DMS 273 (cell line): ENCODE measurements at regions not wholly inside any gene's neighbourhood (a gene's known extent, or its start where the extent isn't known, plus 50 kb on each side); places are given as distances from the start of the nearest gene placed in this dataset.
"Not testable (repeated sequence)": the region's sequence is repeated elsewhere in the genome, so short reads cannot be mapped to it uniquely, and the experiment has no call there.

Source experiments
- DNase-seq: peaks from one replicate; lab custom pipeline; 2025; ENCODE audit not compliant: unreplicated experiment; lab: John Stamatoyannopoulos, UW

DNA sequence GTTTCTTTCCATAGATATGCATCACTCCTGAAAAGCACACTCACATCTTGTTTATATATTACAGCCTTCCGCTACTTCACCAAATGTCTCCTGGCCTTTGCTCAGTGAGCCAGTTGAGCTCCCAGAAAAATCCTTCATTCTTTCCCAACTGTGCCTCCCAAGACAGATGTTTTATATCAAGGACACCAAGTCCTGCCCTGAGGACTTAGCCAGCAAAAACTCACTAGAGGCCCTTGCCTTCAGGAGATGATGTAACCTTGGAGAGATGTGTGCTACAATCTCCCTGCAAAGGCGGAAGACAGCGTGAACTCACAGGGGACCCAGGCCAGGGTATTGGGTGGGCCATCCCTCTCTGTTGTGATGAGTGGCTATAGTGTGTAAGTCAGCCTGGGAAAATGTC lies 86.1 kb upstream of the CTAGE1 start:
- DNase-seq = no peak

DNA sequence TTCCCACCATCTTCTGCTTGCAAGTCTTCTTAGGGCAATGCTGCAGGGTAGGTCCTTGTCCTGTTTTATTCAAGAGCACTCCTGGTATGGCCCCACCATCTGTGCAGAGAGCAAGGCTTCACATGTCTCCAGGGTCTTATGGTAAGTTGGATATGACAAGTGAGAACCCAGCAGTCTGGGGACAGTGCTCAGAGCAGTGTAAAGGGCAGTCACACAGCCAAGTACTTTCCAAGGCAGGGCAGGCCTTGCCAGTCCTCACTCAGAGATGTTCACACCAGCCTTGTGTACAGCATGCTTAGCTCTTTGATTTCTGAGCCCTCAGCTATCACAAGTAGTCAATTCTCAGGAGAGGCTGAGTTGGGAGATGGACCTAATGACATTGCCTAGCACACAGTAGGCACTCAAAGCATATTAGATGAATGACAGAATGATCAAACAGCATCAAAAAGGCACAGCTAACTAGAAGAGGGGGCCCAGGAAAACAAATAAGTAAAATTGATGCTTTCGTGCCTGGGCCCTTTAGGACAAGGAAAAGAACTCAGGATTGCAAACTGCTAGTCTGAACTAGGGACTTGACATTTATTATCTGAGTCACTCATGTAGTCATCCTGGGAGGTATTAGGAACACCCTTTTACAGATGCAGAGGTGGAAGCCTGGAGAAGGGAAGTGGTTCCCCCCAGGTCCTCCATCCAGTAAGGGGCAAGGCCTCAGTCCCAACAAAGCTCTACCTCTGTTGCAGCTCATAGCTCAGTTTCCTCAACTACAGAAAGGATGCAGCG lies 86.7 kb upstream of the CTAGE1 start:
- no peak for DNase-seq

DNA sequence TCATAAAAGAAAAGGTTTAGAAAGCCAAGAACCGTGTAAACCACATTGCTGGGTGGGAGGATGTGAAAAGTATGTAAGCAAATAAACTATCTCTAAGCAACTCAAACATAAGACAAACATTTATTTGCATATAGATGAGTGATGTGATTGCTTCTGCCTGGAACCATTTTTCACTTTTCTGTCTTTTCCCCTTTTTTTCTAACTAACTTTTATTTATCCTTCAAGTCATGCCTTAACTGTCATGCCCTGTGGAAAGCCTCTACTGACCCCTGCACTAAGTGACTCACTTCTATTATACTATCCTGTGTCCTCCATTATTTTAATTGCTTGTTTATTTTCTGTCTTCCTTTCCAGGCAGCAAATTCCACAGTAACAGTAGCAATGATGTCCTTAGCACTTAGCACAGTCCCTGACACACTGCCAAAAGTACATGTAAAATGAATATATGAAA lies 87.5 kb upstream of the CTAGE1 start:
- no peak for DNase-seq

DNA sequence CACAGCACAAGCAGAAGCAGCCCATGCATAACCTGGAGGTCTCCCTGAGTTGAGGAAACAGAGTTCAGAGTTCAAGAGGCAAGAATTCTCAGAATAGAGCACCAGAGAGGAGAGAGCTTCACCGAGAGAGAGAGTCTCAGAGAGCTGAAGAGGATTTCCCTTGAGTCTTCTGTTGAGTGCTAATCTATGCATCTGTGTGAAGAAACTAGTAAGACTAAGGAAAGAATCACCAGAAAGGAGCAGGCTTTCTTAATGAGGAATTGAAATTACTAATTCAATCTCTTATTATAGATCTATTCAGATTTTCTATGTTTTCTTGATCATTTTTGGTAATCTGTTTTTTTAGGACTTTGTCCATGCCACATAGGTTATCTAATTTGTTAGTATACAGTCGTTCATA lies 89.3 kb upstream of the CTAGE1 start:
- no peak for DNase-seq

DNA sequence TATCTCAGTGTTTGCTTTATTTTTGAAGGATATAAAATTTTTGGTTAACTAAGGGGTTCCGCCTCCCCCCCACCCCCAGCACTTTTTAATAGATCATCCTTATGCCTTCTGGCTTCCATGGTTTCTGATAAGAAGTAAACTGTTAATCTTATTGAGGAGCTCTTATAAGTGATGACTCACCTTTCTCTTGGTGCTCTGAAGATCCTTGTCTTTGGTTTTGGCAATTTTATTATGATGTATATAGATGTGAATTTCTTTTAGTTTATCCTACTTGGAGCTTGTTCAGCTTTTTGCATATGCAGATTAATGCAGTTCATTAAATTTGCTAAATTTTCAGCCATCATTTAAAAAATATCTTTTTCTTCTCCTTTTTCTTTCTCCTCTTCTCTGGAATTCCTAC lies 91.7 kb upstream of the CTAGE1 start:
- DNase-seq = no peak

DNA sequence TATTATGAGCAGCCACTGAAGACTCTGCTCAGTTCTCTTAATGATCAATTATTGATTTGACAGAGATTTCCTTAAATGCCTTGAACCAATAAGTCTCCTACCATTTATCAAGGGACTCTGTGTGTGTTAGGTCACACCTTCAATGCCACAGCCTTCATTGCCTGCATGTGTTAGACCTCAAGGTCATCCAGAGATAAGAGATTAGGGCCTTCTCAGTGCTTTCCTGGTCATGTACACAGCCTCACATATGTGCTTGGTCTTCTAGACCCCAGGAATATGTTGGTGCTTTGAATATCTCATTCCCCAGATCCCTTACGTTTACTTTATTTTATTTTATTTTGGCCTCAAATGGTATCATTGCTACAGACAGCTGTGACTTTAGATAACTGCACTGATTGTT lies 93.0 kb upstream of the CTAGE1 start:
- DNase-seq = no peak

DNA sequence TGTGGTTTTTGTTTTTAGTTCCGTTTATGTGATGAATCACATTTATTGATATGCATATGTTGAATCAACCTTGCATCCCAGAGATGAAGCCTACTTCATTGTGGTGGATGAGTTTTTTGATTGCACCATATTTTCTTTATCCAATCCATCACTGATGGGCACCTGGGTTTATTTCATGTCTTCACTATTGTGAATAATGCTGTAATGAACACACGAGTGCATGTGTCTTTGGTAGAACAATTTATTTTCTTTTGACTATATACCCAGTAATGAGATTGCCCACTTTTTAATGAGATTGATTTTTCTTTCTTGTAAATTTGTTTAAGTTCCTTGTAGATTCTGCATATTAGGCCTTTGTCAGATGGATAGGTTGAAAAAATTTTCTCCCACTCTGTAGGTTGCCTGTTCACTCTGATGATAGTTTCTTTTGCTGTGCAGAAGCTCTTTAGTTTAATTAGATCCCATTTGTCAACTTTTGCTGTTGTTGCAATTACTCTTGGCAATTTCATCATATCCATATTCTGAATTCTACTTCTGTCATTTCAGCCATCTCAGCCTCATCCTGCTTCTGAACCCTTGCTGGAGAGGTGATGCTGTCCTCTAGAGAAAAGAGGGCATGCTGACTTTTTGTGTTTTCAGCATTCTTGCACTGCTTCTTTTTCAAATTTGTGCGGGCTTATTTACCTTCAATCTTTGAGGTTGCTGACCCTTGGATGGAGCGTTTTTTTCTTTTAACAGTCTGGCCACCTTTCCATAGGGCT lies 96.2 kb upstream of the CTAGE1 start:
- DNase-seq = no peak

DNA sequence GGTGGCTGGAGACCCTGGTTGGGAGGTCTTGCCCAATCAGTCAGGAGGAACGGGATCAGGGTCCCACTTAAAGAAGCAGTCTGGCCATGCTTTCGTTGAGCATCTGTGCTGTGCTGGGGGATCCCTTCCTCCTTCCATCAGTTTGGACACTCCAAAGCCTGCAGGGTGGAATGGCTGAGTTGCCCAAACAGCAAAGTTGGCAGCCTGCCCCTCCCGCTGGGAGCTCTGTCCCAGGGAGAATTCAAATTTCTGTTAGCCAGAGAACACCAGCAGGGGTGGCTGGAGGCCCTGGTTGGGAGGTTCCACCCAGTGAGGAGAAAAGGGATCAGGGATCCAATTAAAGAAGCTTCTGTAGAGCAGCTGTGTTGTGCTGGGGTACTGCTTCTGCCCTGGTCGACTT lies 96.9 kb upstream of the CTAGE1 start:
- no peak for DNase-seq

DNA sequence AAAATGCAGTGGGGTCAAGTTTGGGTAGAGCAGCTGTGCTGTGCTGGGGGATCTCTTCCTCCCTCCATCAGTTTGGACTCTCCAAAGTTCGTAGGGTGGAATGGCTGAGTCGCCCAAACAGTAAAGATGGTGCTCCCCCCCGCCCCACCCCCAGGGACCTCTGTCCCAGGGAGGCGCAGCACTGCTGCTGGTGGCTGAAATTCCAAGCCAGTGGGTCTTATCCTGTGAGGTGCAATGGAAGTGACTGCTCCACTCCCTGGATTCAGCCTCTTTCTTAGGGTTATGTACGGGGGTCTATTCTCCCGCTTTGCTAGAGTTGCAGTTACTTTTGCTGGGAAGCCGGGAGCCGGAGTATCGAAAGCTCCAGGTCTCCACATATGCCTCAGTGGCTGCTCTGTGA lies 97.5 kb upstream of the CTAGE1 start:
- no peak for DNase-seq

DNA sequence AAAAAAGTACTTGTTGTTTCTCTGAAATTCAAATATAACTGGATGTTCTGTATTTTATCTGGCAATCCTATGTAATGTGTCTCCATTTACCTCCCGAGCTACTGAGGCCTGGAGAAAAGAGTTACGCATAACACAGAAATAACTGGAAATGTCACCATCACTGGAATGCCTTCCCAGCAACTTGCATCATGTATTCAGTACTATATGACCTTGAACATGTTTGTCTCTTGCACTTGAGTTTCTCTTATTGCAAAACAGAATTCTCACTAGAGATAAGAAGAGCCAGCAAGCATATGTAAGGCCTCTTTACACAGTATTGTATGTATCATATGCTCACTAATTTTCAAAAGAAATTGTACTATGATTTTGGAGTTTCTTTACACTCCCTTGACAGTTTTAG lies 99.6 kb upstream of the CTAGE1 start:
- DNase-seq = no peak

DNA sequence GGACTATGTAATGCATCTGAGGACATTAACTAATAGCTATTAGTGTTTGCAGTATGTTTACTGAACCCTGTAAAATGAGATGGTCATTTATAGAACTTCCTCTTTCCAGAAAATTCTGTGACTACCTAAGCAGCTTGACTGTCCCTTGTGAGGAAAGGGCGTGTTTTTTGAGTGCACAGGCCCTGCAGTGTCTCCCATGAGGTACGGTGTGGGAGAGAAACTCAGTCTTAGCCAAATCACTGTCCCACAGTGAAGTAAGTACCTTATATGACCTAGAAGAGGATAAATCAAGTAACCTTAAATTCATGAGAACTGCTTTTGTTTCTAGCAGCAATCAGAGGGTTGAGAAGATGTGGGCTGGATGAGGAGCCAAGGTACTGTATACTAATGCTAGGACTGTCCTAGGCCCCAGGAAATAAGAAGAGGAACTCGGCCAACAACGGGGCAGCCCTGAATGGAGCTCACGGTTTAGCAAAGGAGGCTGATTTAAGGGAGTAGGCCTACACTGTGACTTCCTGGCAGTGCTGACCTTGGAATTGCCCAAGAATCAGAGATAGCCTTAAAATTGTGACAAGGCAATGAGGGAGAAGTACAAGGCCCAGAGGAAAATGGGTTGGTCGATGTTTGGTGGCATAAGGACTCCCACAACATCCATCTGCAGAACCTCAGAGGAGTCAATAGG lies 103.5 kb upstream of the CTAGE1 start:
- DNase-seq = no peak

DNA sequence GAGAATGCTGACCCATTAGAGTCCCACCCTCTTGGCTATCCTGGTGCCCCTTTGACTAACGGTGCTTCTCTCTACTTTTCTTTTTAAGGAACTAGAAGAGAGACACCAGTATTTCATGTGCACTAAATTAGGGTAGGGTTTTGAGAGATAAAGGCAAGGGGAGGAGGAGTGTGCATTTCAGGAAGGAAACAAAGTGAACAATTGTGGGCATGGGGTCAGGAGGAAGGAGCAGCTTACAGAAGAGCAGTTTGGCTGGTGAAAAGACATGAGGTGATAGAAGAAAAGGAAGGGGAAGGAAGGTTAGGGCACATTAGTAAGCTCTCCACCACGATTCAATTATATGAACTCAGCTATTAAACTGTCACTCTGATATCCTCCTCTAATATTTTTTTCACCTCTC lies 105.8 kb upstream of the CTAGE1 start:
- no peak for DNase-seq

DNA sequence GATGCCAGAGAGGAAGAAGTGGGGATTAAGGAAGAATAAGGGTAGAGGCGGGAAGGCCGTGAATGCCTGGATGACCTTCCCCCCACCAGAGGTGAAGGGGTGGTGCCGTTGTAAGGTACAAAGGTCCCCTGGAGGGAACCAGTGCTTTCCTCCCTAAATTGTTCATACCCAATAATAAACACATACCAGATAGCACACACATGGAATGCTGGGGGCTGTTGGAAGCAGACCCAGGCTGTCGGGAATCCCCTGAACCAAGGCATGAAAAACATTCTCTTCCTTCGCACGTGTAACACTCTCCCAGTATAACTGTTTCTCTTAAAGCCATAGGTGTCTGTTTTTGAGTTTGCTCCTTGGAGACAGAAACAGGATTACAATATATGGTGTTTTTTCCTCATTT lies 107.1 kb upstream of the CTAGE1 start:
- no peak for DNase-seq

DNA sequence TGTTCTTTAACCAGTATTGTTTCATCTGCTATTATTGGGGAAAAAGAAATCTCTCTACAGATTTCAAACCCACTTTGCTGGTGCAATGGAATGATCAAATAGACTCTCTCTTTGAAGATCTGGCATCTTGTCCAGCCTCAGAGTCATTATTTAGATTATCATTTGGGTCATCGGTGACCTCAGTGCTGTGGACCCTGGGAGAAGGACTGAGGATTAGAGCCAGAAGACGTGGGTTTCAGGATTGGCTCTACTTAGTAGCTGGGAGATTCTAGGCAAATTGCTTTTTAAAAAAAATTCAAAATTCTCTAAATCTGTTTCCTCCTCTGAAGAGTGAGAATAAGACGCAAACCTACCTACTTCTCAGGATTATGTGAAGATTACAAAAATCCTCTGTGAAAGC lies 107.6 kb upstream of the CTAGE1 start:
- no peak for DNase-seq

DNA sequence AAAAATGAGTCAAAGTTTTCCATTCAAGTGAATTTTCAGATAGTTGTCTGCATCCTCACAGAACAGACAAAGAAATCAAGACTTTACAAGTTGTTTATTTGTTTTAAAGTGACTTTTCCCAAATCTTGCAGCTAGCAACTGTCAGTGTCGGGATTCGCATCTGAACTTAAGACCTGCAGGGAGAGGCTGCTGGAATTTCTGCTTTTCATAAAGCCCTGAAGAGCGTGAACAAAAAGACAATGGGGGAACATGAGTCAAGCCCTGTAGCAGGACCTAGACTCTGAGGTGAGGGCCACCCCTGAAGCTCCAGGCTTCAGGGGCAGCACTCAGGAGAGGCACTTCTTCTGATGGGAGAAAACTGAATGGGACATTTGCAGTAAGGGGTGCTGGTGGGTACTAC lies 108.2 kb upstream of the CTAGE1 start:
- DNase-seq = no peak

DNA sequence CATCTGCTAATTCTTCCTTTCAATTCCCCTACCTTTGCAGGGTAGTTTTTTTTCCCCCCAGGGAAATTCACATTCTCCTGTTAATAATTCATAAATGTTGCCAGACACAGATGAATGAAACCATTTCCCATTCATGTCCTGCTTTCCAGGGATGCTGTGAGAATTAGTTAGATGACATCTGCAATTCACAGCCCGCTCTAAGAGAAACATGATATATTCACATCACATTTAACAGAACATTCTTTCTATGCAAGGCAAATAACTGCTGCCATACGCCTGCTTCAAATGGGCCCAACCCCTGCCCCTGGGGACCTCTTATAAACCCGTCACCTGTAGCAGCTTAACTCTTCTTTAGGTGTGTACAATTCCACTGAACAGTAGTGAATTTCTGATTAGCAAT lies 110.6 kb upstream of the CTAGE1 start:
- no peak for DNase-seq

DNA sequence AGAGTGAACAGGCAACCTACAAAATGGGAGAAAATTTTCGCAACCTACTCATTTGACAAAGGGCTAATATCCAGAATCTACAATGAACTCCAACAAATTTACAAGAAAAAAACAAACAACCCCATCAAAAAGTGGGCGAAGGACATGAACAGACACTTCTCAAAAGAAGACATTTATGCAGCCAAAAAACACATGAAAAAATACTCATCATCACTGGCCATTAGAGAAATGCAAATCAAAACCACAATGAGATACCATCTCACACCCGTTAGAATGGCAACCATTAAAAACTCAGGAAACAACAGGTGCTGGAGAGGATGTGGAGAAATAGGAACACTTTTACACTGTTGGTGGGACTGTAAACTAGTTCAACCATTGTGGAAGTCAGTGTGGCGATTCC lies 117.0 kb upstream of the CTAGE1 start:
- DNase-seq = not testable (repeated sequence)

DNA sequence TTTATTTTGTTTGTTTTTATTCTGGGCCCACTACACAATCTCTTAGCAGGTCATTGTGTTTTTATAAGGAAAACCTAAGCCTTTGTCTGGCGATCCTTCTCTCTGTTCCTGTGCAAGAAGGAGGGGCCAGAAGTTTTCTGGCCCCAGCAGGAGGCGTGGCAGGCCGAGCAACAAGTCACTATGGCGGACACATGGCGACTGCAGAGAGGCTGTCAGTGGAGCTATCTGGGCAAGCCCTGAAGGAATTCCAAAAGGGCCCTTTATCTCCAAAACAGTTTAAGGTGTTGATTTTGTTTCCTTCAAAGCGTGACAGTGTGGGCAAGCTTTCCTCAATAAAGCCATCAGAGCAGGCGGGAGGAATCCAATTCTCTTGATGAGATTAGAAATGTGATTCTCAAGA lies 118.8 kb upstream of the CTAGE1 start:
- no peak for DNase-seq

DNA sequence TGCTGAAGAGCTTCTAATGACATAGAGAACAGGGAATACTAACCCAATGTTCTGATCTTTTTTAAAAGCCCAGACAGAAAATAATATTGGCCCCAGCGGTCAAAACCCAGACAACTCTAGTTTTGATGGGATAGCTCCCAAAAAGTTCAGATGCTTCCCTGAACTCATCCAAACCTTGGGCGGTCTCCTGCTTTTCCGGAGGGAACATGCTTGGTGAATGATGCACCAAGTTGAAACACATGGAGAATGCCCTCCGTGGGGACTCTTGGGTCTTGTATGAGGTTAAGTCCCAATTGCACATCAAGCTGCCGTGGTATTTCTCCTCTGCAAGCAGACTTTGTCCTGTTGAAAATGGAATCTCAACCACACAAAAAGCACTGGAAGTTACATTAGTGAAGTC lies 120.7 kb upstream of the CTAGE1 start:
- DNase-seq = no peak

DNA sequence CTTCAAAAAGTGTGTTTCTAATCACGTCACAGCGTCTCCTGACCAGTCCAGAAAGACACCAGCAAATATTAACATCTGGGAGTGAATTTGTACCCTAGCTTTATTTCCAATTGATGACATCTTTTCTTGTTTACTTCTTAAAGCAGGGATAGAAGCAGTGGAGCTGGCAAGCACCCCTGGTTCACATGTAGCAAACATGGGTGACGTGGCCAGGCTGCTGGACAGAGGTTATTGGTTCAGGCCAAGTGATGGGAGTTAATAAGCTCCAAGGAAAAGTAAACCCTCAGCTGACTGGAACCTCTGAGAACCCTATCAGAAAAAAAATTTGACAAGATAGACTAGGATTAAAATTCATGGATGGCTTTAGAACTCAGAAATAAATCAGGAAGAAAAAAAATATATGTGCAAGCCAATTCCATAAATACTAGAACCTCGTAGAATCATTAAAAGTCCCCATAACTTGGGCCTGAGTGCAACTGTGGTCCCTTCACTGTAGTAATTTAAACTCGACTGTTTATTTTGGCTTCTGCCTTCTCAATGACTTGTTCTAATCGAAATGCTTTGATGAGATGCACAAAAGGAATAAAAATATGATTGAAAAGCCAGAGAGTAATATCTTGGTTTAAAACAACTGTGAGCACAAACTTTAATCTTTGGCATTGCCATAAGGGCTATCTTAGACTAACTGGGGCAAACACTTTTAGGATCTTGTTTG lies 121.5 kb upstream of the CTAGE1 start:
- DNase-seq = no peak

DNA sequence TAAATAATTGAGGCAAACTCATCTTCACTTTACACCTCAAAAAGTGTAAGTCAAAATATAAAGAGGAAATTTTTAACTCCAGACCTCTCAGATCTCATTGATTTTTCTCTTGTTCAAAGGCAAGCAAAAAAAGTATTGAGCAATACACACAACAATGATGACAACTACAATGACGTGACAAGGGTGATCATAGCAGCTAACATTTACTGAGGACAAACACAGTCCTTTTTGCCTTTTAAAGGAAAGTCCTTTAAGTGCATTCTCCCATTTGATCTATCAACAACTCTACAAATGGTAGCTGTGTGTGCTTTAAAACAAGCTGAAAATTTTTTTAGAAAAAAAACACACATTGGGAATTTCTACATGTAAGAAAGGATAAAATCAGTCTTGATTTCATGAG lies 123.5 kb upstream of the CTAGE1 start:
- DNase-seq = no peak
